Keratinocyte (primary cell): ENCODE measurements at regions not wholly inside any gene's neighbourhood (a gene's known extent, or its start where the extent isn't known, plus 50 kb on each side); places are given as distances from the start of the nearest gene placed in this dataset.

Experiments used
- DNase-seq: peaks from one replicate; pipeline ENCODE4 v3.0.0-alpha.2; 2011; ENCODE audit warnings: low read depth, missing footprints, low spot score
- FAIRE-seq: peaks from 2 replicates; lab custom pipeline; 2011; peaks lifted over from hg19 to GRCh38; lab: Jason Lieb, UNC
- H2AFZ ChIP-seq: 2 replicates; pipeline ENCODE4 v1.6.0; 2012; ENCODE audit warnings: low read length, control low read depth, inconsistent platforms; ENCODE audit not compliant: control insufficient read depth
- H3K27ac ChIP-seq: 2 replicates; pipeline ENCODE4 v1.5.1; 2011; ENCODE audit warnings: low read length; ENCODE audit not compliant: control insufficient read depth, insufficient read depth
- H3K27me3 ChIP-seq: 3 replicates; pipeline ENCODE4 v1.6.0; 2011; ENCODE audit warnings: low read length; ENCODE audit not compliant: control insufficient read depth, insufficient read depth; ENCODE audit errors: extremely low read depth
- H3K36me3 ChIP-seq, 2 experiments: 2 replicates in 1 of 2; 3 replicates in 1 of 2; pipeline ENCODE4 v1.5.1; 2011; ENCODE audit warnings: low read length in 2 of 2, mild to moderate bottlenecking in 1 of 2; ENCODE audit not compliant: control insufficient read depth in 2 of 2, insufficient read depth in 2 of 2; ENCODE audit errors: extremely low read depth in 1 of 2
- H3K4me1 ChIP-seq: 3 replicates; pipeline ENCODE4 v1.5.1; 2011; ENCODE audit warnings: low read length; ENCODE audit not compliant: control insufficient read depth, insufficient read depth; ENCODE audit errors: extremely low read depth
- H3K4me2 ChIP-seq: 3 replicates; pipeline ENCODE4 v1.6.0; 2011; ENCODE audit warnings: low read depth, low read length; ENCODE audit not compliant: control insufficient read depth, insufficient read depth; ENCODE audit errors: extremely low read depth
- H3K4me3 ChIP-seq, 3 experiments: fragments of 200-600 bp in 1 of 3; sonication (generic) in 1 of 3; 2 replicates in 2 of 3; 3 replicates in 1 of 3; pipeline ENCODE4 v1.5.1; 2011 to 2016; ENCODE audit warnings: low read length in 3 of 3, mild to moderate bottlenecking in 3 of 3, control low read depth in 2 of 3, inconsistent platforms in 1 of 3, low read depth in 1 of 3, mixed read lengths in 1 of 3, mixed run types in 1 of 3, moderate library complexity in 1 of 3; ENCODE audit not compliant: control insufficient read depth in 2 of 3, insufficient read depth in 2 of 3; ENCODE audit errors: extremely low read depth in 1 of 3
- H3K79me2 ChIP-seq: 2 replicates; pipeline ENCODE4 v1.6.0; 2012; ENCODE audit warnings: low read length; ENCODE audit not compliant: control insufficient read depth, insufficient read depth
- H3K9ac ChIP-seq: 3 replicates; pipeline ENCODE4 v1.6.0; 2011; ENCODE audit warnings: low read length; ENCODE audit not compliant: control insufficient read depth, insufficient read depth; ENCODE audit errors: extremely low read depth
- H3K9me1 ChIP-seq: 3 replicates; pipeline ENCODE4 v1.6.0; 2011; ENCODE audit warnings: low read length; ENCODE audit not compliant: control insufficient read depth, insufficient read depth; ENCODE audit errors: extremely low read depth
- H3K9me3 ChIP-seq: 2 replicates; pipeline ENCODE4 v1.5.1; 2012; ENCODE audit warnings: low read depth, low read length; ENCODE audit not compliant: control insufficient read depth
- H4K20me1 ChIP-seq: 3 replicates; pipeline ENCODE4 v1.6.0; 2011; ENCODE audit warnings: low read length; ENCODE audit not compliant: control insufficient read depth, insufficient read depth; ENCODE audit errors: extremely low read depth
- EZH2 ChIP-seq: IDR thresholded peaks from one replicate; pipeline ENCODE4 v1.6.1; 2012; ENCODE audit warnings: inconsistent platforms, mild to moderate bottlenecking, low read length, moderate library complexity
- dilution Hi-C: fragments of 300-500 bp; cut with MboI; formaldehyde crosslinking; loops from one replicate; pipeline ENCODE4 v1.7.0; 2020; ENCODE audit warnings: low sequenced_read_pairs; ENCODE audit not compliant: extremely low pct_ligation_motif_present
- TF ChIP-seq, protein P1 (sequence below), 3 experiments: IDR thresholded peaks in 1 of 3; conservative IDR thresholded peaks in 1 of 3; optimal IDR thresholded peaks in 1 of 3; 2 replicates in 2 of 3; 3 replicates in 1 of 3; pipeline versions ENCODE3 to v1.5.1; 2011; ENCODE audit warnings: low read length in 3 of 3, mild to moderate bottlenecking in 3 of 3, moderate library complexity in 2 of 3, control low read depth in 1 of 3, inconsistent platforms in 1 of 3; ENCODE audit not compliant: insufficient read depth in 2 of 3; ENCODE audit errors: extremely low read depth in 1 of 3

DNA sequence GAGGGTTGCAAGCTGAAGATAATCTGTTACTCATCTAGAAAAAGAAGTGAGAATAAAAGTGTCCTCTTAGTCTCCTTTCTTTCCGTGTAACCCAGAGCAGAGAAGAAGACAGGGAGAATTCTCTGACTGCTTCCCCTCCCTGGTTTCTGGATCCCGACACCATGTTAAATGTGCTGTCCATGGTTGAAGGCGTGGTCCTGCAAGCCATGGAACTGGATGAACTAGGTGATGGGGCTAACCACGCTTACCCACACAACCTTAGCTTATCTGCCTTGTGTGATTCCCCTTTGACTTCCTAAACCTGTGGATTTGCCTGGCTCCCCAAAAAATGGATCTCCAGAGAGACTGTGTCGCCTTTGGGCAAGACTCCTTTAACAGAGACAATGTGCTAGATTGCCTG, 907.6 kb downstream of the FSTL5 start:
- Histone ChIP-seq H3K79me2 (no peaks in the 10 kb centered on the region), H4K20me1 (no peaks in the 10 kb centered on the region), H3K27ac (no peak overlapping the region), H3K4me1 (no peaks in the 10 kb centered on the region), H3K9me3 (no peaks in the 10 kb centered on the region), H3K4me2 (no peak overlapping the region), H3K27me3 (no peaks in the 10 kb centered on the region), H3K9ac (no peak overlapping the region), H3K9me1 (no peaks in the 10 kb centered on the region), H2AFZ (no peak overlapping the region), H3K4me3 (no peak overlapping the region), H3K36me3 (no peaks in the 10 kb centered on the region)
- FAIRE-seq (no peak), DNase-seq (no peak)
- dilution Hi-C loops: no loop called here
- TF ChIP-seq EZH2: no peak
- TF ChIP-seq, protein P1, sequence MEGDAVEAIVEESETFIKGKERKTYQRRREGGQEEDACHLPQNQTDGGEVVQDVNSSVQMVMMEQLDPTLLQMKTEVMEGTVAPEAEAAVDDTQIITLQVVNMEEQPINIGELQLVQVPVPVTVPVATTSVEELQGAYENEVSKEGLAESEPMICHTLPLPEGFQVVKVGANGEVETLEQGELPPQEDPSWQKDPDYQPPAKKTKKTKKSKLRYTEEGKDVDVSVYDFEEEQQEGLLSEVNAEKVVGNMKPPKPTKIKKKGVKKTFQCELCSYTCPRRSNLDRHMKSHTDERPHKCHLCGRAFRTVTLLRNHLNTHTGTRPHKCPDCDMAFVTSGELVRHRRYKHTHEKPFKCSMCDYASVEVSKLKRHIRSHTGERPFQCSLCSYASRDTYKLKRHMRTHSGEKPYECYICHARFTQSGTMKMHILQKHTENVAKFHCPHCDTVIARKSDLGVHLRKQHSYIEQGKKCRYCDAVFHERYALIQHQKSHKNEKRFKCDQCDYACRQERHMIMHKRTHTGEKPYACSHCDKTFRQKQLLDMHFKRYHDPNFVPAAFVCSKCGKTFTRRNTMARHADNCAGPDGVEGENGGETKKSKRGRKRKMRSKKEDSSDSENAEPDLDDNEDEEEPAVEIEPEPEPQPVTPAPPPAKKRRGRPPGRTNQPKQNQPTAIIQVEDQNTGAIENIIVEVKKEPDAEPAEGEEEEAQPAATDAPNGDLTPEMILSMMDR (optimal IDR thresholded peaks at IDR 0.05 in 1 of 3, IDR thresholded peaks at IDR 0.05 in 1 of 3, conservative IDR thresholded peaks at IDR 0.05 in 1 of 3; ENCODE audit: extremely low read depth in 1 of 3, insufficient read depth in 2 of 3, low read length in 3 of 3): no peak

DNA sequence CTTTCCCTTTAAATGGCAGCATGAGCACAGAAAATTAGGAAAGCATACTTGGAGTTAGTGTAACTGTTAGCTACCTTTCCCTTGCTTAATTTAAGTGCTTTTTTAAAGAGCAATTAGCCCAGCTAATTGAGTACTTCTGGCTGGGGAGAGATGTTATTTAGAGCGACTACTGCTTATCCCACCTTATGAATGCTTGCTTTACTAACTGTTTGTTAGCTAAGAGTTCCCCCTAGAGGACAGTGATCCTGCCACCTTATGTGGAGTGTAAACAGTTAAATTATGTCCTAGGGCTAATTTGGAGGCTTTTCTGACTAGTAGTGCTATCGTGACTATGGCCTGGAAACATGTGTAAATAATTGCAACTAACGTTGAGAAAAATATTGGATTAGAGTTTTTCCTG, 909.4 kb downstream of the FSTL5 start:
- no peak overlapping the region for H3K27ac ChIP-seq
- no peak for FAIRE-seq
- no peaks in the 10 kb centered on the region for H3K27me3 ChIP-seq
- H3K9me3 ChIP-seq: peaks cover 4% of the 10 kb centered on the region
- dilution Hi-C loops: no loop called here
- DNase-seq: no peak
- no peaks in the 10 kb centered on the region for H3K36me3 ChIP-seq
- H3K79me2 ChIP-seq: no peaks in the 10 kb centered on the region
- TF ChIP-seq EZH2: no peak
- TF ChIP-seq, protein P1 (optimal IDR thresholded peaks at IDR 0.05 in 1 of 3, IDR thresholded peaks at IDR 0.05 in 1 of 3, conservative IDR thresholded peaks at IDR 0.05 in 1 of 3; ENCODE audit: extremely low read depth in 1 of 3, insufficient read depth in 2 of 3, low read length in 3 of 3): no peak
- no peak overlapping the region for H3K4me2 ChIP-seq
- H4K20me1 ChIP-seq: no peaks in the 10 kb centered on the region
- H2AFZ ChIP-seq: no peak overlapping the region
- no peak overlapping the region for H3K9ac ChIP-seq
- H3K4me3 ChIP-seq: no peak overlapping the region
- H3K9me1 ChIP-seq: no peaks in the 10 kb centered on the region
- H3K4me1 ChIP-seq: no peaks in the 10 kb centered on the region
